ENCODE measurements at regions not wholly inside any gene's neighbourhood (a gene's known extent, or its start where the extent isn't known, plus 50 kb on each side); places are given as distances from the start of the nearest gene placed in this dataset.
A peak's percentile ranks its signal among the peaks of the same experiment; 100 is the strongest.
"Not testable (repeated sequence)": the region's sequence is repeated elsewhere in the genome, so short reads cannot be mapped to it uniquely, and the experiment has no call there.

GRCh38 chr6:47403056-47403455, 74.5 kb upstream of the CD2AP start:
- in situ Hi-C loops (cut with HindIII; ENCODE audit: low pct_unique_long_range_greater_than_20kb, low sequenced_read_pairs), result no loop called here

GRCh38 chr6:47403801-47404200, 73.8 kb upstream of the CD2AP start:
- in situ Hi-C loops (cut with HindIII; ENCODE audit: low pct_unique_long_range_greater_than_20kb, low sequenced_read_pairs), result no loop called here
- DNase-seq (ENCODE audit: low read depth), result no peak

More at GRCh38 chr6:47403056-47403455, 74.5 kb upstream of the CD2AP start:
- DNase-seq (ENCODE audit: low read depth), result no peak

- DNase-seq (ENCODE audit: low read depth), result peak; percentile 25
- in situ Hi-C loops (cut with HindIII; ENCODE audit: low pct_unique_long_range_greater_than_20kb, low sequenced_read_pairs), result no loop called here
Observed at GRCh38 chr6:47404435-47404834, 73.2 kb upstream of the CD2AP start.

GRCh38 chr6:47405273-47405672, 72.3 kb upstream of the CD2AP start:
- in situ Hi-C loops (cut with HindIII; ENCODE audit: low pct_unique_long_range_greater_than_20kb, low sequenced_read_pairs), result no loop called here
- peak; percentile 44 for DNase-seq (ENCODE audit: low read depth)

GRCh38 chr6:47407300-47408281, 70.0 kb upstream of the CD2AP start:
- peak; percentile 90 for DNase-seq (ENCODE audit: low read depth)
- in situ Hi-C loops (cut with HindIII; ENCODE audit: low pct_unique_long_range_greater_than_20kb, low sequenced_read_pairs), result no loop called here

GRCh38 chr6:47413752-47414422, 63.7 kb upstream of the CD2AP start:
- in situ Hi-C loops (cut with HindIII; ENCODE audit: low pct_unique_long_range_greater_than_20kb, low sequenced_read_pairs), result no loop called here
- DNase-seq (ENCODE audit: low read depth), result peak; percentile 79

GRCh38 chr6:47414423-47415167, 63.0 kb upstream of the CD2AP start:
- in situ Hi-C loops (cut with HindIII; ENCODE audit: low pct_unique_long_range_greater_than_20kb, low sequenced_read_pairs), result no loop called here
- no peak for DNase-seq (ENCODE audit: low read depth)

GRCh38 chr6:47416396-47417345, 60.9 kb upstream of the CD2AP start:
- in situ Hi-C loops (cut with HindIII; ENCODE audit: low pct_unique_long_range_greater_than_20kb, low sequenced_read_pairs), result no loop called here
- no peak for DNase-seq (ENCODE audit: low read depth)

GRCh38 chr6:47419621-47420020, 58.0 kb upstream of the CD2AP start:
- peak; percentile 85 for DNase-seq (ENCODE audit: low read depth)
- in situ Hi-C loops (cut with HindIII; ENCODE audit: low pct_unique_long_range_greater_than_20kb, low sequenced_read_pairs), result no loop called here

GRCh38 chr6:47420394-47421371, 56.9 kb upstream of the CD2AP start:
- in situ Hi-C loops (cut with HindIII; ENCODE audit: low pct_unique_long_range_greater_than_20kb, low sequenced_read_pairs), result no loop called here
- DNase-seq (ENCODE audit: low read depth), result peak; percentile 61

- no peak for DNase-seq (ENCODE audit: low read depth)
- in situ Hi-C loops (cut with HindIII; ENCODE audit: low pct_unique_long_range_greater_than_20kb, low sequenced_read_pairs), result no loop called here
Observed at GRCh38 chr6:47423079-47423478, 54.5 kb upstream of the CD2AP start.

- DNase-seq (ENCODE audit: low read depth), result no peak
- in situ Hi-C loops (cut with HindIII; ENCODE audit: low pct_unique_long_range_greater_than_20kb, low sequenced_read_pairs), result no loop called here
Observed at GRCh38 chr6:47424436-47424836, 53.2 kb upstream of the CD2AP start.

GRCh38 chr6:47425724-47426123, 51.9 kb upstream of the CD2AP start:
- DNase-seq (ENCODE audit: low read depth); in situ Hi-C loops (cut with HindIII; ENCODE audit: low pct_unique_long_range_greater_than_20kb, low sequenced_read_pairs): not testable (repeated sequence)

GRCh38 chr6:47426524-47427302, 50.9 kb upstream of the CD2AP start:
- in situ Hi-C loops (cut with HindIII; ENCODE audit: low pct_unique_long_range_greater_than_20kb, low sequenced_read_pairs), result no loop called here
- DNase-seq (ENCODE audit: low read depth), result no peak

- in situ Hi-C loops (cut with HindIII; ENCODE audit: low pct_unique_long_range_greater_than_20kb, low sequenced_read_pairs), result no loop called here
- no peak for DNase-seq (ENCODE audit: low read depth)
Observed at GRCh38 chr6:47427680-47428079, 49.9 kb upstream of the CD2AP start.
